ENCODE measurements at regions not wholly inside any gene's neighbourhood (a gene's known extent, or its start where the extent isn't known, plus 50 kb on each side); places are given as distances from the start of the nearest gene placed in this dataset.

DNA sequence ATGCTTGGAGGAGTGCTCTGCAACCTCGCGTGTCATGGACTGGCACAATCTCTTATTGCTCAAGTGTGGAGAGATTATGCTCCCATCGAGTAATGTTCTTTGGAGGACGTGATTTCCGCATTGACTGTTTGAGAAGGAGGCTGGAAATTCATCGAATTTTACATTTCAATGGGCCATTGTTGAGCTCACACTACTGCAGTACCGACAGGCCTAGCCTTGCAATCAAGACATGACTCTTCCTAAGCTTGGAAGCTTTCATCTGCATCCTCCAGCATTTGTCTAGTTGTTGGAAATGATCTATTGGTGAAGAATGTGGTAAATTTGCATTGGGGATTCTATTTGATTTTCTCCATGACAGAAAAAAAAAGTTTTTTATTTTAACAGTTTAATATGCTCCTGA is 156.8 kb downstream of the FZD1 start:
- POLR2A ChIA-PET, result no interaction called here
- Histone ChIP-seq H3K9me3 (no peaks in the 10 kb centered on the region), H3K4me1 (ENCODE audit: control insufficient read depth in 1 of 2, extremely low read depth in 1 of 2, insufficient read depth in 2 of 2, low read length in 2 of 2) (no peaks in the 10 kb centered on the region), H3K4me3 (ENCODE audit: control insufficient read depth in 1 of 2, extremely low read depth in 1 of 2, low read length in 1 of 2) (no peak overlapping the region), H3K36me3 (ENCODE audit: control insufficient read depth in 2 of 2, extremely low read depth in 1 of 2, insufficient read depth in 1 of 2, low read length in 1 of 2) (no peaks in the 10 kb centered on the region), H3K27ac (ENCODE audit: low read length) (no peak overlapping the region), H3K27me3 (replicated peaks in 1 of 2; ENCODE audit: control insufficient read depth in 2 of 2, extremely low read depth in 1 of 2, insufficient read depth in 2 of 2, low read length in 1 of 2) (no peaks in the 10 kb centered on the region)
- no peak for ATAC-seq (replicated peaks in 1 of 4)
- Mint-ChIP-seq H3K4me3 (no peak overlapping the region), H3K36me3 (no peaks in the 10 kb centered on the region), H3K27me3 (peaks cover 0 to 4% of the 10 kb centered on the region in 2 donors), H3K4me1 (no peaks in the 10 kb centered on the region), H3K9me3 (no peaks in the 10 kb centered on the region), H3K27ac (no peak overlapping the region)
- WGBS (ENCODE audit: insufficient coverage), result 89% methylated on average over 4 of the region's 7 CpGs
- DNase-seq, result no peak
- CTCF ChIA-PET, result no interaction called here

DNA sequence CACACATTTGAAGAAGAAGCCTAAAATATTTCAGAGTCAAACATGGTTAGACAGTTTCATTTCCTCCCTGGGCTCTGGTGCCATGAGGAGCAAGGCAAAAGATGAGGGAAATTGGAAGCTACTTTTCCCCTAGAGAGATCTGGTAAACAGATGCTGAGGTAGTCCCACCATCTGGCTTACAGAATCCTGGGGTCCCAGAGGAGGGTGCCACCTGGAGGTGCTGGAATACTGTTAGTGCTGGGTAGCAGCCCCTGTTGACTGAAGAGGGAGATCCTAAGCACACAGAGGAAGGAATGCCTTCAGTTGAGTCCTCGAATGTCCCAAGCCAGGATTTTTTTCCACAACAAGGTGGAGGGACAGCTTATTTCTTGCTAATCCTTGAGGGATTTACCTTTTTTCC is 160.1 kb downstream of the FZD1 start:
- no CpG with 5 or more reads among the region's 1 CpG for WGBS (ENCODE audit: insufficient coverage)

GRCh38 chr7:91425149-91425548 is 160.9 kb downstream of the FZD1 start:
- Histone ChIP-seq H3K4me3 (ENCODE audit: control insufficient read depth in 1 of 2, extremely low read depth in 1 of 2, low read length in 1 of 2) (no peak overlapping the region), H3K27me3 (replicated peaks in 1 of 2; ENCODE audit: control insufficient read depth in 2 of 2, extremely low read depth in 1 of 2, insufficient read depth in 2 of 2, low read length in 1 of 2) (no peaks in the 10 kb centered on the region), H3K36me3 (ENCODE audit: control insufficient read depth in 2 of 2, extremely low read depth in 1 of 2, insufficient read depth in 1 of 2, low read length in 1 of 2) (no peaks in the 10 kb centered on the region), H3K4me1 (ENCODE audit: control insufficient read depth in 1 of 2, extremely low read depth in 1 of 2, insufficient read depth in 2 of 2, low read length in 2 of 2) (no peaks in the 10 kb centered on the region), H3K9me3 (no peaks in the 10 kb centered on the region), H3K27ac (ENCODE audit: low read length) (no peak overlapping the region)
- no peaks in the 10 kb centered on the region for H3K9me3 Mint-ChIP-seq
- DNase-seq, result no peak
- CTCF ChIA-PET, result no interaction called here
- no peaks in the 10 kb centered on the region for H3K36me3 Mint-ChIP-seq
- no peak overlapping the region for H3K27ac Mint-ChIP-seq
- no peak overlapping the region for H3K4me3 Mint-ChIP-seq
- ATAC-seq (replicated peaks in 1 of 4), result no peak
- H3K4me1 Mint-ChIP-seq, result no peaks in the 10 kb centered on the region
- 82% methylated on average over 5 of the region's 6 CpGs for WGBS (ENCODE audit: insufficient coverage)
- peaks cover 0 to 5% of the 10 kb centered on the region in 2 donors for H3K27me3 Mint-ChIP-seq
- POLR2A ChIA-PET, result no interaction called here

More for the DNA sequence above, 160.1 kb downstream of the FZD1 start:
- H3K4me1 Mint-ChIP-seq, result no peaks in the 10 kb centered on the region
- ChIA-PET CTCF (no interaction called here), POLR2A (no interaction called here)
- H3K36me3 Mint-ChIP-seq, result no peaks in the 10 kb centered on the region
- H3K9me3 Mint-ChIP-seq, result no peaks in the 10 kb centered on the region
- no peaks in the 10 kb centered on the region for H3K27me3 ChIP-seq (replicated peaks in 1 of 2; ENCODE audit: control insufficient read depth in 2 of 2, extremely low read depth in 1 of 2, insufficient read depth in 2 of 2, low read length in 1 of 2)
- H3K4me3 Mint-ChIP-seq, result no peak overlapping the region
- H3K36me3 ChIP-seq (ENCODE audit: control insufficient read depth in 2 of 2, extremely low read depth in 1 of 2, insufficient read depth in 1 of 2, low read length in 1 of 2), result no peaks in the 10 kb centered on the region
- no peak overlapping the region for H3K27ac ChIP-seq (ENCODE audit: low read length)
- no peaks in the 10 kb centered on the region for H3K4me1 ChIP-seq (ENCODE audit: control insufficient read depth in 1 of 2, extremely low read depth in 1 of 2, insufficient read depth in 2 of 2, low read length in 2 of 2)
- H3K27ac Mint-ChIP-seq, result no peak overlapping the region
- DNase-seq, result no peak
- no peak for ATAC-seq (replicated peaks in 1 of 4)
- H3K4me3 ChIP-seq (ENCODE audit: control insufficient read depth in 1 of 2, extremely low read depth in 1 of 2, low read length in 1 of 2), result no peak overlapping the region
- H3K9me3 ChIP-seq, result no peaks in the 10 kb centered on the region
- peaks cover 0 to 5% of the 10 kb centered on the region in 2 donors for H3K27me3 Mint-ChIP-seq

DNA sequence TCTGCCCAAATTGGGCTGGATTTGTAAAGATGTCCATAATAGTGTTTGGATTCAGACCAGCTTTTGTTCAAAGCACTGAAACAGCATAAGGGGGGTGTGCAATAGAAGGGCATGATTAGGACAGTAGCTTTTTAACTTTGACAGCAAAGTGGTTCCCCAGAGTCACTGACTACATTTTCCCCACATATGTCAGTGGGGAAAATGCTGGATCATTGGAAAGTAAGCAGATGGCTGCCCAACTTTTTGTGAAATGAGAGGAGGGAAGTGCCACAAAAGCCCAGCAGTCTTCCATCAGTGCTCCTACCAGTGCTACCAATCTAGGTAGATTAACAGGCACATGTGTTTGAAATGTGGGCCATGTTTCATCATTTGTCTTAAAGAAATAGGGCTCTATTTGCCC is 162.8 kb downstream of the FZD1 start:
- CTCF ChIA-PET, result no interaction called here
- ATAC-seq (replicated peaks in 1 of 4), result no peak

GRCh38 chr7:91431601-91432000 is 167.4 kb downstream of the FZD1 start:
- no CpG with 5 or more reads among the region's 1 CpG for WGBS (ENCODE audit: insufficient coverage)
- H3K4me1 Mint-ChIP-seq, result no peaks in the 10 kb centered on the region
- H3K27ac Mint-ChIP-seq, result no peak overlapping the region
- CTCF ChIA-PET, result no interaction called here
- Histone ChIP-seq H3K9me3 (no peaks in the 10 kb centered on the region), H3K27me3 (replicated peaks in 1 of 2; ENCODE audit: control insufficient read depth in 2 of 2, extremely low read depth in 1 of 2, insufficient read depth in 2 of 2, low read length in 1 of 2) (no peaks in the 10 kb centered on the region), H3K27ac (ENCODE audit: low read length) (no peak overlapping the region), H3K4me3 (ENCODE audit: control insufficient read depth in 1 of 2, extremely low read depth in 1 of 2, low read length in 1 of 2) (no peak overlapping the region), H3K4me1 (ENCODE audit: control insufficient read depth in 1 of 2, extremely low read depth in 1 of 2, insufficient read depth in 2 of 2, low read length in 2 of 2) (no peaks in the 10 kb centered on the region), H3K36me3 (ENCODE audit: control insufficient read depth in 2 of 2, extremely low read depth in 1 of 2, insufficient read depth in 1 of 2, low read length in 1 of 2) (no peaks in the 10 kb centered on the region)
- no peaks in the 10 kb centered on the region for H3K36me3 Mint-ChIP-seq
- peaks cover 0 to 9% of the 10 kb centered on the region in 2 donors for H3K27me3 Mint-ChIP-seq
- ATAC-seq (replicated peaks in 1 of 4), result no peak
- peaks cover 0 to 5% (median 0%) of the 10 kb centered on the region in 3 donors for H3K9me3 Mint-ChIP-seq
- DNase-seq, result no peak
- no peak overlapping the region for H3K4me3 Mint-ChIP-seq
- POLR2A ChIA-PET, result no interaction called here

More for the DNA sequence above, 162.8 kb downstream of the FZD1 start:
- Histone ChIP-seq H3K4me1 (ENCODE audit: control insufficient read depth in 1 of 2, extremely low read depth in 1 of 2, insufficient read depth in 2 of 2, low read length in 2 of 2) (no peaks in the 10 kb centered on the region), H3K4me3 (ENCODE audit: control insufficient read depth in 1 of 2, extremely low read depth in 1 of 2, low read length in 1 of 2) (no peak overlapping the region), H3K27ac (ENCODE audit: low read length) (no peak overlapping the region), H3K27me3 (replicated peaks in 1 of 2; ENCODE audit: control insufficient read depth in 2 of 2, extremely low read depth in 1 of 2, insufficient read depth in 2 of 2, low read length in 1 of 2) (no peaks in the 10 kb centered on the region), H3K9me3 (no peaks in the 10 kb centered on the region), H3K36me3 (ENCODE audit: control insufficient read depth in 2 of 2, extremely low read depth in 1 of 2, insufficient read depth in 1 of 2, low read length in 1 of 2) (no peaks in the 10 kb centered on the region)
- H3K9me3 Mint-ChIP-seq, result peaks cover 0 to 3% (median 0%) of the 10 kb centered on the region in 3 donors
- peaks cover 0 to 5% of the 10 kb centered on the region in 2 donors for H3K27me3 Mint-ChIP-seq
- no peaks in the 10 kb centered on the region for H3K36me3 Mint-ChIP-seq
- POLR2A ChIA-PET, result no interaction called here
- H3K4me1 Mint-ChIP-seq, result no peaks in the 10 kb centered on the region
- no peak overlapping the region for H3K27ac Mint-ChIP-seq
- H3K4me3 Mint-ChIP-seq, result no peak overlapping the region
- no peak for DNase-seq

DNA sequence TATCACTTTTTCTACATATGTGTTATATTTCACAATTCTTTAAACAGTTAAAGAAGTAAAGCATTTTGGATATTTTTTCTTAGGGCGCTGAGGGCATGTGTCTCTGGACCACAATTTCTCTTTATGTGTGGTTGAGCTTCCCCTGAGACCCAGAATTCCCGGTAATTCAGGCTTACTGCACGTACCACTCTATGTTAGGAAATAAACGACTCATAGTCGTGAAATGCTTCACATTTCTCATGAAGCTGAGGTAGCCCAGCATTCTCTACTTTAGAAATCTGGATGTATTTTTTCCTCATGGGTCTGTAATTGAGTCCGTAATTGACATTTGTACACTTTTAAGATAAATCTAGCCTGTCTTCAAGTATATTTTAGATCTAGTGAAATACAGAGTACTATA is 170.6 kb downstream of the FZD1 start:
- 100% methylated on average over 2 of the region's 6 CpGs for WGBS (ENCODE audit: insufficient coverage)
- no peak overlapping the region for H3K4me3 ChIP-seq (ENCODE audit: control insufficient read depth in 1 of 2, extremely low read depth in 1 of 2, low read length in 1 of 2)
- ChIA-PET CTCF (no interaction called here), POLR2A (no interaction called here)
- no peaks in the 10 kb centered on the region for H3K27me3 ChIP-seq (replicated peaks in 1 of 2; ENCODE audit: control insufficient read depth in 2 of 2, extremely low read depth in 1 of 2, insufficient read depth in 2 of 2, low read length in 1 of 2)
- no peaks in the 10 kb centered on the region for H3K4me1 ChIP-seq (ENCODE audit: control insufficient read depth in 1 of 2, extremely low read depth in 1 of 2, insufficient read depth in 2 of 2, low read length in 2 of 2)
- Mint-ChIP-seq H3K27ac (no peak overlapping the region), H3K4me1 (no peaks in the 10 kb centered on the region), H3K36me3 (no peaks in the 10 kb centered on the region), H3K27me3 (peaks cover 0 to 12% of the 10 kb centered on the region in 2 donors), H3K4me3 (no peak overlapping the region), H3K9me3 (peaks cover 4 to 16% (median 14%) of the 10 kb centered on the region in 3 donors)
- H3K36me3 ChIP-seq (ENCODE audit: control insufficient read depth in 2 of 2, extremely low read depth in 1 of 2, insufficient read depth in 1 of 2, low read length in 1 of 2), result no peaks in the 10 kb centered on the region
- no peak for ATAC-seq (replicated peaks in 1 of 4)
- DNase-seq, result no peak
- H3K9me3 ChIP-seq, result no peaks in the 10 kb centered on the region
- H3K27ac ChIP-seq (ENCODE audit: low read length), result no peak overlapping the region

- DNase-seq (no peak), ATAC-seq (replicated peaks in 1 of 4) (no peak)
- Mint-ChIP-seq H3K27ac (no peak overlapping the region), H3K4me1 (no peaks in the 10 kb centered on the region), H3K9me3 (peaks cover 8 to 20% (median 18%) of the 10 kb centered on the region in 3 donors), H3K4me3 (no peak overlapping the region), H3K27me3 (peaks cover 0 to 12% of the 10 kb centered on the region in 2 donors), H3K36me3 (no peaks in the 10 kb centered on the region)
- H3K9me3 ChIP-seq, result no peaks in the 10 kb centered on the region
- ChIA-PET POLR2A (no interaction called here), CTCF (no interaction called here)
- WGBS (ENCODE audit: insufficient coverage), result no CpG with 5 or more reads among the region's 2 CpGs
- no peak overlapping the region for H3K4me3 ChIP-seq (ENCODE audit: control insufficient read depth in 1 of 2, extremely low read depth in 1 of 2, low read length in 1 of 2)
- no peaks in the 10 kb centered on the region for H3K27me3 ChIP-seq (replicated peaks in 1 of 2; ENCODE audit: control insufficient read depth in 2 of 2, extremely low read depth in 1 of 2, insufficient read depth in 2 of 2, low read length in 1 of 2)
- H3K36me3 ChIP-seq (ENCODE audit: control insufficient read depth in 2 of 2, extremely low read depth in 1 of 2, insufficient read depth in 1 of 2, low read length in 1 of 2), result no peaks in the 10 kb centered on the region
- H3K27ac ChIP-seq (ENCODE audit: low read length), result no peak overlapping the region
- no peaks in the 10 kb centered on the region for H3K4me1 ChIP-seq (ENCODE audit: control insufficient read depth in 1 of 2, extremely low read depth in 1 of 2, insufficient read depth in 2 of 2, low read length in 2 of 2)
Measured at GRCh38 chr7:91435381-91436059, 171.3 kb downstream of the FZD1 start.
